A549 (cell line): ENCODE measurements at regions not wholly inside any gene's neighbourhood (a gene's known extent, or its start where the extent isn't known, plus 50 kb on each side); places are given as distances from the start of the nearest gene placed in this dataset.

Source experiments
- ATAC-seq, 2 experiments: fragments of 200-7000 bp in 1 of 2; fragments of >200 bp in 1 of 2; cut with Nextera tagmentation in 1 of 2; cut with Tn5 transposase in 1 of 2; 3 replicates each; pipeline versions ENCODE4 v1.8.0 to v1.9.1; 2018 to 2020; ENCODE audit warnings: mild to moderate bottlenecking in 1 of 2, moderate library complexity in 1 of 2
- CTCF ChIA-PET: fragments of 300-600 bp; sonication (Branson Sonifier 250); formaldehyde crosslinking; extraction: SDS; loops from one replicate; lab custom pipeline; 2021; ENCODE audit warnings: antibody characterized with exemption, inconsistent platforms; lab: Yijun Ruan, JAX
- POLR2A ChIA-PET: fragments of 350-600 bp; formaldehyde crosslinking; extraction: SDS; loops from one replicate; lab custom pipeline; 2021; ENCODE audit warnings: antibody characterized with exemption, inconsistent platforms; lab: Yijun Ruan, JAX
- DNase-seq, 2 experiments: peaks; one replicate each; pipeline versions ENCODE4 v3.0.0 to v3.0.0-alpha.2; 2011 to 2016; ENCODE audit warnings: low read depth in 1 of 2, low spot score in 1 of 2
- FAIRE-seq: peaks from 2 replicates; lab custom pipeline; 2011; peaks lifted over from hg19 to GRCh38; lab: Jason Lieb, UNC
- H3K27ac ChIP-seq, 2 experiments: fragments of >200 bp; sonication (Bioruptor Twin); formaldehyde crosslinking; 3 replicates each; pipeline ENCODE4 v1.5.1; 2016 to 2017
- H3K4me1 ChIP-seq: fragments of >200 bp; sonication (Bioruptor Twin); formaldehyde crosslinking; 3 replicates; pipeline ENCODE4 v1.6.1; 2016
- H3K4me2 ChIP-seq: fragments of >200 bp; sonication (Bioruptor Twin); formaldehyde crosslinking; 3 replicates; pipeline ENCODE4 v1.6.1; 2016
- H3K4me3 ChIP-seq: fragments of >200 bp; sonication (Bioruptor Twin); formaldehyde crosslinking; 3 replicates; pipeline ENCODE4 v1.5.1; 2016
- H3K9me3 ChIP-seq: fragments of >200 bp; sonication (Bioruptor Twin); formaldehyde crosslinking; 3 replicates; pipeline ENCODE4 v1.6.1; 2016
- BHLHE40 ChIP-seq: IDR thresholded peaks from 2 replicates; pipeline ENCODE4 v1.6.1; 2012; ENCODE audit warnings: low read depth, low read length, inconsistent platforms
- CBX2 ChIP-seq: fragments of 200-600 bp; sonication (generic); IDR thresholded peaks from 2 replicates; pipeline ENCODE4 v1.6.1; 2016; ENCODE audit warnings: low read depth, mild to moderate bottlenecking, borderline replicate concordance
- CHD2 ChIP-seq: fragments of 150-350 bp; IDR thresholded peaks from 2 replicates; pipeline ENCODE4 v1.6.1; 2014; ENCODE audit warnings: low read length; ENCODE audit not compliant: partially characterized antibody
- CHD4 ChIP-seq: fragments of 200-600 bp; sonication (generic); IDR thresholded peaks from 2 replicates; pipeline ENCODE4 v1.6.1; 2016; ENCODE audit warnings: antibody characterized with exemption, mild to moderate bottlenecking, borderline replicate concordance
- E2F6 ChIP-seq: IDR thresholded peaks from 2 replicates; pipeline ENCODE4 v1.6.1; 2012; ENCODE audit warnings: low read depth, borderline replicate concordance
- EHMT2 ChIP-seq: fragments of 200-600 bp; sonication (generic); IDR thresholded peaks from 2 replicates; pipeline ENCODE4 v1.6.1; 2016; ENCODE audit warnings: antibody characterized with exemption, low read depth, mild to moderate bottlenecking, moderate library complexity
- ESRRA ChIP-seq: fragments of 150-350 bp; IDR thresholded peaks from 2 replicates; pipeline ENCODE4 v1.6.1; 2014; ENCODE audit warnings: mild to moderate bottlenecking, low read length, borderline replicate concordance
- FOSB ChIP-seq: fragments of 250-450 bp; sonication (Bioruptor Pico); IDR thresholded peaks from 2 replicates; pipeline ENCODE4 v1.5.0; 2020; ENCODE audit warnings: mild to moderate bottlenecking, moderate library complexity
- FOSL2 ChIP-seq, 2 experiments: fragments of 450-650 bp in 1 of 2; fragments of >200 bp in 1 of 2; sonication (Bioruptor Twin) in 1 of 2; formaldehyde crosslinking; IDR thresholded peaks; 2 replicates each; pipeline versions ENCODE4 v1.5.0 to v1.6.1; 2016 to 2020; ENCODE audit warnings: mild to moderate bottlenecking in 1 of 2, moderate library complexity in 1 of 2
- GATA3 ChIP-seq: IDR thresholded peaks from 2 replicates; pipeline ENCODE4 v1.6.1; 2012; ENCODE audit warnings: borderline replicate concordance
- HOXB13 ChIP-seq: fragments of 250-450 bp; sonication (Bioruptor Pico); IDR thresholded peaks from 2 replicates; pipeline ENCODE4 v1.5.0; 2020; ENCODE audit warnings: low read depth, mild to moderate bottlenecking, moderate library complexity
- JUNB ChIP-seq: fragments of >200 bp; sonication (Bioruptor Twin); formaldehyde crosslinking; IDR thresholded peaks from 2 replicates; pipeline ENCODE4 v1.6.1; 2016
- MAFK ChIP-seq: fragments of 450-650 bp; IDR thresholded peaks from 2 replicates; pipeline ENCODE4 v1.6.1; 2014; ENCODE audit not compliant: partially characterized antibody
- MAX ChIP-seq: IDR thresholded peaks from 2 replicates; pipeline ENCODE4 v1.6.1; 2012
- MAZ ChIP-seq: fragments of 150-350 bp; IDR thresholded peaks from 2 replicates; pipeline ENCODE4 v1.6.1; 2014; ENCODE audit warnings: antibody characterized with exemption, low read depth, low read length, borderline replicate concordance
- NFE2L2 ChIP-seq: fragments of 150-350 bp; conservative IDR thresholded peaks from 2 replicates; pipeline ENCODE4 v1.6.1; 2014; ENCODE audit warnings: low read length
- NR3C1 ChIP-seq: fragments of >200 bp; sonication (Bioruptor Twin); formaldehyde crosslinking; IDR thresholded peaks from 3 replicates; pipeline ENCODE4 v1.6.1; 2017
- POLR2AphosphoS2 ChIP-seq: conservative IDR thresholded peaks from 2 replicates; pipeline ENCODE4 v1.6.1; 2012; ENCODE audit warnings: low read length, improper control_type of control experiment, inconsistent platforms
- RARB ChIP-seq: fragments of 250-450 bp; sonication (Bioruptor Pico); IDR thresholded peaks from 2 replicates; pipeline ENCODE4 v1.8.0; 2021; ENCODE audit warnings: mild to moderate bottlenecking, moderate library complexity
- RCOR1 ChIP-seq: fragments of 150-350 bp; IDR thresholded peaks from 2 replicates; pipeline ENCODE4 v1.6.1; 2014; ENCODE audit warnings: antibody characterized with exemption, low read length, low read depth
- RNF2 ChIP-seq: fragments of 200-600 bp; sonication (generic); IDR thresholded peaks from 2 replicates; pipeline ENCODE4 v1.6.1; 2016; ENCODE audit warnings: low read depth, mild to moderate bottlenecking, antibody characterized with exemption, moderate library complexity, borderline replicate concordance
- SREBF2 ChIP-seq: fragments of 450-650 bp; IDR thresholded peaks from 2 replicates; pipeline ENCODE4 v1.6.1; 2014; ENCODE audit warnings: mild to moderate bottlenecking, moderate library complexity
- TFCP2L1 ChIP-seq: fragments of 250-450 bp; sonication (Bioruptor Pico); IDR thresholded peaks from 2 replicates; pipeline ENCODE4 v1.5.0; 2021; ENCODE audit warnings: mild to moderate bottlenecking
- TP53 ChIP-seq: fragments of 250-450 bp; sonication (Bioruptor Pico); IDR thresholded peaks from 2 replicates; pipeline ENCODE4 v1.5.0; 2021; ENCODE audit warnings: mild to moderate bottlenecking, moderate library complexity
- ZNF302 ChIP-seq: fragments of 250-450 bp; sonication (Bioruptor Pico); IDR thresholded peaks from 2 replicates; pipeline ENCODE4 v1.9.0; 2021; ENCODE audit warnings: inconsistent platforms, mild to moderate bottlenecking, moderate library complexity
- WGBS: methylation state at CpG from one replicate; pipeline ENCODE4 v1.1.6; 2017; ENCODE audit errors: missing lambda C conversion rate; 5-methylcytosine and 5-hydroxymethylcytosine counted together

- DNase-seq: no peak
- no peak overlapping the region; the same call in 2 of the 3 replicates for H3K4me2 ChIP-seq
- TF ChIP-seq RCOR1 (no peak), ZNF302 (CRISPR knock-in tag) (no peak), TP53 (CRISPR knock-in tag) (no peak), BHLHE40 (no peak)
- FAIRE-seq: no peak
- ChIA-PET CTCF (interaction anchor here (1.7 to 1.8 kb wide), 2 partner anchors 16 to 46 kb away, joined by 4 read pairs; no protein-coding TSS in a partner anchor), POLR2A (no interaction called here)
- no peak overlapping the region for H3K4me3 ChIP-seq
- ATAC-seq: no peak
- no peaks in the 10 kb centered on the region for H3K9me3 ChIP-seq
- H3K4me1 ChIP-seq: peaks cover 15% of the 10 kb centered on the region
- no peak overlapping the region for H3K27ac ChIP-seq
- 76% methylated on average over 3 of the region's 3 CpGs for WGBS
These were observed 72.7 kb upstream of the MYOCD start for GRCh38 chr17:12592941-12593340.

GRCh38 chr17:12596961-12597360 lies 68.7 kb upstream of the MYOCD start:
- TF ChIP-seq ESRRA (no peak), ZNF302 (CRISPR knock-in tag) (no peak), NR3C1 (no peak), RNF2 (no peak), POLR2AphosphoS2 (no peak), E2F6 (no peak), HOXB13 (no peak)
- Histone ChIP-seq H3K4me3 (no peak overlapping the region), H3K4me2 (no peak overlapping the region), H3K4me1 (peaks cover 30% of the 10 kb centered on the region), H3K9me3 (no peaks in the 10 kb centered on the region), H3K27ac (no peak overlapping the region)
- CTCF ChIA-PET: no interaction called here
- DNase-seq: no peak
- no peak for FAIRE-seq
- WGBS: 95% methylated on average over 11 of the region's 11 CpGs
- POLR2A ChIA-PET: no interaction called here
- no peak for ATAC-seq

DNA sequence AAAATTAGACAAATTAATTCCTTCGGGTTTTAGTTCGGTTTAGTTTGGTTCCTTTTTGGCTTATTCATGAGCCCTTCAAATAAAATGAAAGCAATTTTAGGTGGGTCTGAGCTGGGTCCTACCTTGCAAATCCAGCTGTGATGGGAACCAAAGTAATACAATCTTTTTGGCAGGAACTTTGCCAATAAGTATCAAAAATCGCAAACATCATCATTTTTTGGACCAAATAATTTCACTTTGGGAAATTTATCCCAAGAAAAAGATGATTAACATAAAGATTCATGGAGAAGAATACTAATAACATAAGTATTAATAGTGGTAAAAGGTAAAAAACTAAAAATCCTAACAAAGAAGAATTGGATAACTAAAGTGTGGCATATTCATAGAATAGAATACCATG lies 67.8 kb upstream of the MYOCD start:
- WGBS: 92% methylated on average over 3 of the region's 3 CpGs
- CTCF ChIA-PET: interaction anchor here (1.6 kb wide), 2 partner anchors 9 to 69 kb away, joined by 4 to 6 read pairs; no protein-coding TSS in a partner anchor

GRCh38 chr17:12599186-12599920 lies 66.3 kb upstream of the MYOCD start:
- peak overlapping the region; percentile 44 to 63 for H3K27ac ChIP-seq
- ATAC-seq (peak; percentile 83 to 87), DNase-seq (peak in 1 of 2 experiments; percentile 54), FAIRE-seq (peak; percentile 46)
- TF ChIP-seq TFCP2L1 (CRISPR knock-in tag) (no peak), FOSB (no peak), ESRRA (no peak), CHD2 (no peak), NFE2L2 (no peak), JUNB (peak; percentile 26; the same call in 1 of the 2 replicates), MAZ (no peak), CBX2 (no peak), SREBF2 (no peak), ZNF302 (CRISPR knock-in tag) (no peak), MAX (no peak), CHD4 (no peak), GATA3 (peak; percentile 26), RARB (CRISPR knock-in tag) (no peak), FOSL2 (IDR thresholded peaks at IDR 0.05) (no peak), FOSL2 (CRISPR knock-in tag; IDR thresholded peaks at IDR 0.05) (peak; percentile 26; the same call in 1 of the 2 replicates)
- peak overlapping the region; percentile 47 for H3K4me2 ChIP-seq
- H3K9me3 ChIP-seq: no peaks in the 10 kb centered on the region
- H3K4me3 ChIP-seq: no peak overlapping the region
- peaks cover 26% of the 10 kb centered on the region for H3K4me1 ChIP-seq
- CTCF ChIA-PET: interaction anchor here (0.8 to 1.6 kb wide), 4 partner anchors 10 to 68 kb away, joined by 3 to 6 read pairs (median 4); no protein-coding TSS in a partner anchor
- WGBS: 19% methylated on average over 3 of the region's 3 CpGs
- POLR2A ChIA-PET: no interaction called here

More for the DNA sequence above, 67.8 kb upstream of the MYOCD start:
- Histone ChIP-seq H3K4me2 (no peak overlapping the region), H3K27ac (no peak overlapping the region), H3K9me3 (no peaks in the 10 kb centered on the region), H3K4me3 (no peak overlapping the region), H3K4me1 (peaks cover 26% of the 10 kb centered on the region)
- POLR2A ChIA-PET: no interaction called here
- ATAC-seq (no peak), DNase-seq (no peak), FAIRE-seq (peak; percentile 23)
- TF ChIP-seq EHMT2 (no peak), MAFK (peak; percentile 95)
